Lower leg skin (tissue), 3 donors: ENCODE measurements at regions not wholly inside any gene's neighbourhood (a gene's known extent, or its start where the extent isn't known, plus 50 kb on each side); places are given as distances from the start of the nearest gene placed in this dataset.

Source experiments
- CTCF ChIP-seq, 3 donors: fragments of 450-650 bp; IDR thresholded peaks; one replicate each; pipeline ENCODE4 v1.5.1; 2016; ENCODE audit warnings: antibody characterized with exemption in 3 of 3, mild to moderate bottlenecking in 3 of 3, moderate library complexity in 2 of 3
- POLR2A ChIP-seq, 2 donors: fragments of 450-650 bp; IDR thresholded peaks; one replicate each; pipeline ENCODE4 v1.6.1; 2016 to 2017; ENCODE audit warnings: antibody characterized with exemption in 2 of 2, mild to moderate bottlenecking in 1 of 2, moderate library complexity in 1 of 2

DNA sequence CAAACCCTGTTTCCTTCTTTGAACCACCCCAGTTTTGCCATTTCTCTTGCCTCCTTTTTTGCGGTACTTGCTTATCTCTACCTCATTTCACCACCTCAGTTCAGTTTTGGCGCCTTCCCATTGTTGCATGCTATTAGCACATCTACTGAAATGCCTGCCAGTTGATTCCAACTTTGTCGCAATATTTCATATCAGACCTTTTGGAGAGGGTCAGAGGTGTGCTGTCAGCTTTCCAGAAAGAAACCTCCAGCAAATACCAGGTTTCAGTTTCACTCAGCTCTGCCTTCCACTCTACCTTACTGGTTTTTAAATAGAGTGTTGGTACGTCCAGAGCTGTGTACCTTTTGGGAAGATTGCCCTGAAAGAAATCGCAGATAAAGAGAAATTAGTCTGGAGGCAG is 91.9 kb upstream of the CPEB2 start:
- TF ChIP-seq POLR2A (IDR thresholded peaks at IDR 0.05) (no peak), CTCF (IDR thresholded peaks at IDR 0.05) (no peak)
